Neural cell (in vitro differentiated cells): ENCODE measurements at regions not wholly inside any gene's neighbourhood (a gene's known extent, or its start where the extent isn't known, plus 50 kb on each side); places are given as distances from the start of the nearest gene placed in this dataset.

Source experiments
- H2AFZ ChIP-seq: fragments of 200-600, 300-800 bp; sonication (generic), shearing (Covaris generic); 2 replicates; pipeline ENCODE4 v1.6.0; 2014; ENCODE audit warnings: low read depth, mild to moderate bottlenecking, antibody characterized with exemption, low read length, moderate library complexity
- H3F3A ChIP-seq: fragments of 200-600 bp; shearing (Covaris generic); 2 replicates; pipeline ENCODE4 v1.6.1; 2016; ENCODE audit warnings: mild to moderate bottlenecking, moderate library complexity, mixed read lengths, antibody characterized with exemption, low read length; ENCODE audit not compliant: insufficient read depth, poor library complexity, severe bottlenecking
- H3K27ac ChIP-seq: fragments of 200-600, 300-800 bp; sonication (generic), shearing (Covaris generic); 2 replicates; pipeline ENCODE4 v1.5.1; 2014; ENCODE audit warnings: mild to moderate bottlenecking, low read length, moderate library complexity
- H3K27me3 ChIP-seq: fragments of 300-800, 200-600 bp; sonication (generic), shearing (Covaris generic); 2 replicates; pipeline ENCODE4 v1.6.0; 2014; ENCODE audit warnings: mild to moderate bottlenecking, low read depth, low read length, moderate library complexity; ENCODE audit not compliant: insufficient read depth
- H3K36me3 ChIP-seq: fragments of 300-800, 200-600 bp; sonication (generic), shearing (Covaris generic); 2 replicates; pipeline ENCODE4 v1.5.1; 2014; ENCODE audit warnings: mild to moderate bottlenecking, antibody characterized with exemption, low read length, moderate library complexity; ENCODE audit not compliant: insufficient read depth
- H3K4me2 ChIP-seq: fragments of 300-800, 200-600 bp; sonication (generic), shearing (Covaris generic); 2 replicates; pipeline ENCODE4 v1.6.0; 2014; ENCODE audit warnings: mild to moderate bottlenecking, low read length
- H3K4me3 ChIP-seq: fragments of 300-800, 200-600 bp; sonication (generic), shearing (Covaris generic); 2 replicates; pipeline ENCODE4 v1.5.1; 2014; ENCODE audit warnings: mild to moderate bottlenecking, low read length, moderate library complexity
- H3K79me2 ChIP-seq: fragments of 200-600 bp; shearing (Covaris generic); replicated peaks from 2 replicates; pipeline ENCODE4 v1.6.0; 2014; ENCODE audit warnings: mild to moderate bottlenecking, low read length, moderate library complexity; ENCODE audit not compliant: insufficient read depth
- H3K9ac ChIP-seq: fragments of 300-800, 200-600 bp; sonication (generic), shearing (Covaris generic); 2 replicates; pipeline ENCODE4 v1.6.1; 2016; ENCODE audit warnings: mild to moderate bottlenecking, low read length, mixed read lengths
- H3K9me2 ChIP-seq: fragments of 200-600 bp; shearing (Covaris generic); 2 replicates; pipeline ENCODE4 v1.6.1; 2016; ENCODE audit warnings: mild to moderate bottlenecking, low read length, mixed read lengths; ENCODE audit not compliant: insufficient read depth
- H3K9me3 ChIP-seq: fragments of 200-600, 300-800 bp; sonication (generic), shearing (Covaris generic); 2 replicates; pipeline ENCODE4 v1.6.1; 2016; ENCODE audit warnings: mild to moderate bottlenecking, mixed run types, low read length, moderate library complexity, mixed read lengths
- H4K20me1 ChIP-seq: fragments of 200-600 bp; shearing (Covaris generic); 2 replicates; pipeline ENCODE4 v1.6.1; 2016; ENCODE audit warnings: mild to moderate bottlenecking, mixed run types; ENCODE audit not compliant: insufficient read depth
- CTCF ChIP-seq: fragments of 450-650 bp; IDR thresholded peaks from 2 replicates; pipeline ENCODE4 v1.5.1; 2014; ENCODE audit warnings: antibody characterized with exemption, mild to moderate bottlenecking, moderate library complexity; ENCODE audit not compliant: poor library complexity, severe bottlenecking
- EP300 ChIP-seq: fragments of 450-650 bp; conservative IDR thresholded peaks from 2 replicates; pipeline ENCODE4 v1.6.1; 2014; ENCODE audit warnings: antibody characterized with exemption, mild to moderate bottlenecking, moderate library complexity; ENCODE audit not compliant: poor library complexity, severe bottlenecking
- EZH2 ChIP-seq: fragments of 200-600, 300-800 bp; shearing (Covaris generic), sonication (generic); IDR thresholded peaks from 2 replicates; pipeline ENCODE4 v1.6.1; 2014; ENCODE audit warnings: antibody characterized with exemption, low read length, borderline replicate concordance, mild to moderate bottlenecking; ENCODE audit not compliant: insufficient read depth, poor library complexity, severe bottlenecking
- MXI1 ChIP-seq: fragments of 450-650 bp; conservative IDR thresholded peaks from 2 replicates; pipeline ENCODE4 v1.6.1; 2014; ENCODE audit warnings: antibody characterized with exemption, mild to moderate bottlenecking; ENCODE audit not compliant: poor library complexity, severe bottlenecking
- REST ChIP-seq: IDR thresholded peaks from 2 replicates; pipeline ENCODE4 v1.6.1; 2012; ENCODE audit warnings: borderline replicate concordance
- SMC3 ChIP-seq: fragments of 450-650 bp; conservative IDR thresholded peaks from 2 replicates; pipeline ENCODE4 v1.6.1; 2014; ENCODE audit warnings: antibody characterized with exemption, mild to moderate bottlenecking, moderate library complexity; ENCODE audit not compliant: poor library complexity
- TAF1 ChIP-seq: IDR thresholded peaks from 2 replicates; pipeline ENCODE4 v1.6.1; 2012; ENCODE audit warnings: low read depth

GRCh38 chr20:53714524-53714923 is 120.9 kb upstream of the ZNF217 start:
- Histone ChIP-seq H3K79me2 (no peaks in the 10 kb centered on the region), H4K20me1 (no peaks in the 10 kb centered on the region), H3K36me3 (no peaks in the 10 kb centered on the region), H2AFZ (no peak overlapping the region), H3K9me2 (no peaks in the 10 kb centered on the region), H3K27me3 (no peaks in the 10 kb centered on the region), H3K4me2 (no peak overlapping the region), H3K9me3 (no peaks in the 10 kb centered on the region), H3F3A (no peaks in the 10 kb centered on the region), H3K27ac (no peak overlapping the region), H3K4me3 (no peak overlapping the region), H3K9ac (no peak overlapping the region)
- TF ChIP-seq EP300: no peak
- no peak for TF ChIP-seq REST

GRCh38 chr20:53713328-53714056 is 119.9 kb upstream of the ZNF217 start:
- H3K36me3 ChIP-seq: no peaks in the 10 kb centered on the region
- H4K20me1 ChIP-seq: no peaks in the 10 kb centered on the region
- H2AFZ ChIP-seq: no peak overlapping the region
- H3K4me3 ChIP-seq: no peak overlapping the region
- no peak overlapping the region for H3K9ac ChIP-seq
- H3K27me3 ChIP-seq: no peaks in the 10 kb centered on the region
- TF ChIP-seq SMC3 (no peak), EZH2 (no peak), MXI1 (no peak), TAF1 (no peak), CTCF (no peak), EP300 (no peak)
- H3K9me3 ChIP-seq: no peaks in the 10 kb centered on the region
- H3K27ac ChIP-seq: no peak overlapping the region
- H3K79me2 ChIP-seq: no peaks in the 10 kb centered on the region
- H3F3A ChIP-seq: no peaks in the 10 kb centered on the region
- H3K4me2 ChIP-seq: no peak overlapping the region
- no peaks in the 10 kb centered on the region for H3K9me2 ChIP-seq
